ENCODE measurements at regions not wholly inside any gene's neighbourhood (a gene's known extent, or its start where the extent isn't known, plus 50 kb on each side); places are given as distances from the start of the nearest gene placed in this dataset.

GRCh38 chr15:25563596-25563995 is 124.8 kb upstream of the UBE3A start:
- 74 to 88% (median 82%) methylated on average over 4 of the region's 4 CpGs for WGBS, 5 donors
- no peaks in the 10 kb centered on the region for H3K27me3 ChIP-seq
- intact Hi-C loops (cut with DNase I; ENCODE audit: low total_unique reads), result no loop called here

GRCh38 chr15:25557926-25558325 is 119.1 kb upstream of the UBE3A start:
- H3K4me3 ChIP-seq, result no peak overlapping the region
- H3K36me3 ChIP-seq, result no peaks in the 10 kb centered on the region
- peaks cover 0 to 32% (median 12%) of the 10 kb centered on the region in 4 donors for H3K9me3 ChIP-seq
- TF ChIP-seq POLR2AphosphoS5 (IDR thresholded peaks at IDR 0.05) (no peak), EP300 (IDR thresholded peaks at IDR 0.05) (no peak), POLR2A (IDR thresholded peaks at IDR 0.05) (no peak), CTCF (IDR thresholded peaks at IDR 0.05) (no peak)
- no peak overlapping the region for H3K27ac ChIP-seq
- no peak for DNase-seq
- intact Hi-C loops (cut with DNase I; ENCODE audit: low total_unique reads), result no loop called here
- no peaks in the 10 kb centered on the region for H3K27me3 ChIP-seq
- no peaks in the 10 kb centered on the region for H3K4me1 ChIP-seq
- WGBS, 5 donors, result 79 to 88% (median 85%) methylated on average over 5 of the region's 5 CpGs

More at GRCh38 chr15:25563596-25563995, 124.8 kb upstream of the UBE3A start:
- H3K4me3 ChIP-seq, result no peak overlapping the region
- H3K4me1 ChIP-seq, result peaks cover 0 to 7% (median 0%) of the 10 kb centered on the region in 4 donors
- no peak for TF ChIP-seq POLR2A (IDR thresholded peaks at IDR 0.05)
- TF ChIP-seq POLR2AphosphoS5 (IDR thresholded peaks at IDR 0.05), result no peak
- TF ChIP-seq CTCF (IDR thresholded peaks at IDR 0.05), result no peak
- TF ChIP-seq EP300 (IDR thresholded peaks at IDR 0.05), result no peak
- H3K27ac ChIP-seq, result no peak overlapping the region
- H3K36me3 ChIP-seq, result no peaks in the 10 kb centered on the region
- H3K9me3 ChIP-seq, result peaks cover 0 to 43% (median 20%) of the 10 kb centered on the region in 4 donors
- no peak for DNase-seq

GRCh38 chr15:25556136-25556535 is 117.3 kb upstream of the UBE3A start:
- Histone ChIP-seq H3K4me1 (no peaks in the 10 kb centered on the region), H3K4me3 (no peak overlapping the region), H3K27me3 (no peaks in the 10 kb centered on the region), H3K9me3 (peaks cover 0 to 29% (median 6%) of the 10 kb centered on the region in 4 donors), H3K36me3 (no peaks in the 10 kb centered on the region), H3K27ac (no peak overlapping the region)
- intact Hi-C loops (cut with DNase I; ENCODE audit: low total_unique reads), result no loop called here
- TF ChIP-seq POLR2A (IDR thresholded peaks at IDR 0.05) (no peak), POLR2AphosphoS5 (IDR thresholded peaks at IDR 0.05) (no peak), EP300 (IDR thresholded peaks at IDR 0.05) (no peak), CTCF (IDR thresholded peaks at IDR 0.05) (no peak)
- no peak for DNase-seq

DNA sequence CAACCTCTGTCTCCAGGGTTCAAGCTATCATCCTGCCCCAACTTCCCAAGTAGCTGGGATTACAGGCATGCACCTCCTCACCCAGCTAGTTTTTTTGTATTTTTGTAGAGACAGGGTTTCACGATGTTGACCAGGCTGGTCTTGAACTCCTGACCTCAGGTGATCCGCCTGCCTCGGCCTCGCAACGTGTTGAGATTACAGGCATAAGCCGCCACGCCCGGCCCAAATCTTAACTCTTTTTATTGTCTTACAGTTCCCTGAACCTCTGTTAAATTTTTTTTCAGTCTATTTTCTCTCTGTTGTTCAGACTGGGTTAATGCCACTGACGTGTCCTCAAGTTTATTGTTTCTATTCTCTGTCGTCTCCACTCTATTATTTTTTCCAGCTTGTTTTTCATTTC is 115.8 kb upstream of the UBE3A start:
- Histone ChIP-seq H3K4me3 (no peak overlapping the region), H3K36me3 (no peaks in the 10 kb centered on the region), H3K27ac (no peak overlapping the region), H3K27me3 (no peaks in the 10 kb centered on the region), H3K9me3 (peaks cover 0 to 25% (median 6%) of the 10 kb centered on the region in 4 donors), H3K4me1 (no peaks in the 10 kb centered on the region)
- WGBS, 5 donors, result 70 to 81% (median 72%) methylated on average over 10 of the region's 10 CpGs
- intact Hi-C loops (cut with DNase I; ENCODE audit: low total_unique reads), result no loop called here
- DNase-seq, result no peak
- TF ChIP-seq POLR2A (IDR thresholded peaks at IDR 0.05) (no peak), CTCF (IDR thresholded peaks at IDR 0.05) (no peak), POLR2AphosphoS5 (IDR thresholded peaks at IDR 0.05) (no peak), EP300 (IDR thresholded peaks at IDR 0.05) (no peak)

All from stomach (tissue), 8 donors.